ENCODE measurements at regions not wholly inside any gene's neighbourhood (a gene's known extent, or its start where the extent isn't known, plus 50 kb on each side); places are given as distances from the start of the nearest gene placed in this dataset.

DNA sequence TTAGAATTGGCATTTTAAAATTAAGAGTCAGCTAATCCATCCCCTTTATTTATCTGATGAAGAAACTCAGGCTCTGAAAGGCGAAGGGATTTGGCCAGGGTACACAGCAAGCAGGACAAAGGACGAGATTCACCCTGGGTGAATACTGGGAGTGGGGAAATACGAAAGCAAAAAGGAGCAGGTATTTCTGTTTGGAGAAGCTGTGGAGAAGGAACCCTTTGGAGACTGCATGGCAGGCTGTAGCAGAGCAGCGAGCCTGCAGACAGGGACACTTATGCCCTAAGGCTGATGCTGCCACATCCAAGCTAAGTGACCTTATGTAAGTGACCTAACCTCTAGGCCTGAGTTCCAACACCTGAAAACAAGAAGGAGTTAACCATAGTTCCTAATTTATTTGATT, 207.2 kb upstream of the C1orf87 start:
- no peaks in the 10 kb centered on the region for H3K36me3 ChIP-seq (ENCODE audit: control insufficient read depth, insufficient read depth, low read length)
- no peak for DNase-seq (ENCODE audit: low read depth)
- no peaks in the 10 kb centered on the region for H3K27me3 ChIP-seq (ENCODE audit: control insufficient read depth, insufficient read depth, low read length)
- H3K4me3 ChIP-seq (ENCODE audit: low read depth, low read length) = no peak overlapping the region
- TF ChIP-seq CTCF (IDR thresholded peaks at IDR 0.05; ENCODE audit: insufficient read depth, low read length, poor library complexity, severe bottlenecking) = no peak

- Histone ChIP-seq H3K4me3 (ENCODE audit: low read depth, low read length) (no peak overlapping the region), H3K36me3 (ENCODE audit: control insufficient read depth, insufficient read depth, low read length) (no peaks in the 10 kb centered on the region), H3K27me3 (ENCODE audit: control insufficient read depth, insufficient read depth, low read length) (no peaks in the 10 kb centered on the region)
- TF ChIP-seq CTCF (IDR thresholded peaks at IDR 0.05; ENCODE audit: insufficient read depth, low read length, poor library complexity, severe bottlenecking) = no peak
- DNase-seq (ENCODE audit: low read depth) = no peak
Observed at GRCh38 chr1:60280256-60280655, 206.7 kb upstream of the C1orf87 start.

DNA sequence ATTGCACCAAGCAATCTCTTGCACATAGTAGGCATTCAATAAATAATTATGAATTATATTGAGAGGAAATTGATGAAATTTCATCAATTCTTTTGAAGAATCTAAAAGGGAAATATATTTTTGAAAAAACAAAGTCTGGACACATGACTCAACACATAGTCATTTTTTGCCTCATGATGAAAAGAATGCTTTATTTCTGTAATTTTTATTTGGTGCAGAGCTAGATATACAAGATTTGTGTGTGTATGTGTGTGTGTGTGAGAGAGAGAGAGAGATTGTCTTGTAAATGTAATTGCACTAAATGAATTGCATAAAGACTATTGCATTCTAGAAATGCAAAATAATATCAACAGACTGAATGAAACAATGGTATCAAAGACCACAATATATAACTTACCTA, 206.2 kb upstream of the C1orf87 start:
- Histone ChIP-seq H3K27me3 (ENCODE audit: control insufficient read depth, insufficient read depth, low read length) (no peaks in the 10 kb centered on the region), H3K36me3 (ENCODE audit: control insufficient read depth, insufficient read depth, low read length) (no peaks in the 10 kb centered on the region), H3K4me3 (ENCODE audit: low read depth, low read length) (no peak overlapping the region)
- TF ChIP-seq CTCF (IDR thresholded peaks at IDR 0.05; ENCODE audit: insufficient read depth, low read length, poor library complexity, severe bottlenecking) = no peak
- DNase-seq (ENCODE audit: low read depth) = no peak

- H3K36me3 ChIP-seq (ENCODE audit: control insufficient read depth, insufficient read depth, low read length) = no peaks in the 10 kb centered on the region
- no peak for TF ChIP-seq CTCF (IDR thresholded peaks at IDR 0.05; ENCODE audit: insufficient read depth, low read length, poor library complexity, severe bottlenecking)
- DNase-seq (ENCODE audit: low read depth) = no peak
- H3K27me3 ChIP-seq (ENCODE audit: control insufficient read depth, insufficient read depth, low read length) = no peaks in the 10 kb centered on the region
- H3K4me3 ChIP-seq (ENCODE audit: low read depth, low read length) = no peak overlapping the region
Observed at GRCh38 chr1:60277269-60277668, 203.7 kb upstream of the C1orf87 start.

- Histone ChIP-seq H3K36me3 (ENCODE audit: control insufficient read depth, insufficient read depth, low read length) (no peaks in the 10 kb centered on the region), H3K4me3 (ENCODE audit: low read depth, low read length) (no peak overlapping the region), H3K27me3 (ENCODE audit: control insufficient read depth, insufficient read depth, low read length) (no peaks in the 10 kb centered on the region)
- DNase-seq (ENCODE audit: low read depth) = no peak
- TF ChIP-seq CTCF (IDR thresholded peaks at IDR 0.05; ENCODE audit: insufficient read depth, low read length, poor library complexity, severe bottlenecking) = no peak
Observed at GRCh38 chr1:60274422-60275290, 201.1 kb upstream of the C1orf87 start.

DNA sequence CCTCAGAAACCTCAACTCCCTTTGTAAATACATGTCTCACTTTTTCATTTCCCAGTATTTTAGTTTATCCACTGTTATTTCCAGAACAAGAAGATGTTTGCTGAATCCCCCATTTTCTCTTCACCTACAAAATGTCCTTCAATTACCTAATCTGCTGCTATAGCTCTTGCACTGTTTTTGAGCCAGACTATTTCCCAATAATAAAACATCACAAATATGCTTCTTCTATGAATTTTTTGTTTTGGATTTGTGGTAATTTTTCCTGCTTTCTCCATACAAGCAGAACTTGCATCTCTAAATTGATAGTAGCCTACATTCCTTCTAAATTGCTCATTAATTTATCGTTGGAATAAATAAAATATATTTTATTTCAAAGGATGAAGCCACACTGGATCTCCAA, 199.6 kb upstream of the C1orf87 start:
- no peak overlapping the region for H3K4me3 ChIP-seq (ENCODE audit: low read depth, low read length)
- no peak for TF ChIP-seq CTCF (IDR thresholded peaks at IDR 0.05; ENCODE audit: insufficient read depth, low read length, poor library complexity, severe bottlenecking)
- no peaks in the 10 kb centered on the region for H3K36me3 ChIP-seq (ENCODE audit: control insufficient read depth, insufficient read depth, low read length)
- DNase-seq (ENCODE audit: low read depth) = no peak
- H3K27me3 ChIP-seq (ENCODE audit: control insufficient read depth, insufficient read depth, low read length) = no peaks in the 10 kb centered on the region

All from kidney epithelial cell (primary cell).